Retinal pigment epithelial cell (primary cell): ENCODE measurements at regions not wholly inside any gene's neighbourhood (a gene's known extent, or its start where the extent isn't known, plus 50 kb on each side); places are given as distances from the start of the nearest gene placed in this dataset.

Source experiments
- DNase-seq: peaks from one replicate; pipeline ENCODE4 v3.0.0-alpha.2; 2010; ENCODE audit warnings: low read depth
- H3K4me3 ChIP-seq: 2 replicates; pipeline ENCODE4 v1.5.1; 2011; ENCODE audit warnings: mild to moderate bottlenecking, low read length, control low read depth, moderate library complexity
- TF ChIP-seq, protein P1 (sequence below): conservative IDR thresholded peaks from 2 replicates; pipeline ENCODE4 v1.5.1; 2011; ENCODE audit warnings: low read depth, low read length, control low read depth, inconsistent platforms

DNA sequence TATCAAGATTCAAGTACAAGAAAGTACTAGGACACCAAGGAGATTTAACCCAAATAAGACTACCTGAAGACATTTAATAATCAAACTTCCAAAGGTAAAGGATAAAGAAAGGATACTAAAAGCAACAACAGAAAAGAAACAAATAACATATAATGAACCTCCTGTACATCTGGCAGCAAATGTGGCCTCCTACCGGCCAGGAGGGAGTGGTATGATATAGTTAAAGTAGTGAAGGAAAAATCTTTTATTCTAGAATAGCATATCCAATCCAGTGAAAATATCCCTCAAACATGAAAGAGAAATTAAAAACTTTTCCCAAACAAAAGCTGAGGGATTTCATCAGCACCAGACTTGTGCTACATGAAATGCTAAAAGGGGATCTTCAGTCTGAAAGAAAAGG, 104.7 kb upstream of the GUCY1A2 start:
- TF ChIP-seq, protein P1, sequence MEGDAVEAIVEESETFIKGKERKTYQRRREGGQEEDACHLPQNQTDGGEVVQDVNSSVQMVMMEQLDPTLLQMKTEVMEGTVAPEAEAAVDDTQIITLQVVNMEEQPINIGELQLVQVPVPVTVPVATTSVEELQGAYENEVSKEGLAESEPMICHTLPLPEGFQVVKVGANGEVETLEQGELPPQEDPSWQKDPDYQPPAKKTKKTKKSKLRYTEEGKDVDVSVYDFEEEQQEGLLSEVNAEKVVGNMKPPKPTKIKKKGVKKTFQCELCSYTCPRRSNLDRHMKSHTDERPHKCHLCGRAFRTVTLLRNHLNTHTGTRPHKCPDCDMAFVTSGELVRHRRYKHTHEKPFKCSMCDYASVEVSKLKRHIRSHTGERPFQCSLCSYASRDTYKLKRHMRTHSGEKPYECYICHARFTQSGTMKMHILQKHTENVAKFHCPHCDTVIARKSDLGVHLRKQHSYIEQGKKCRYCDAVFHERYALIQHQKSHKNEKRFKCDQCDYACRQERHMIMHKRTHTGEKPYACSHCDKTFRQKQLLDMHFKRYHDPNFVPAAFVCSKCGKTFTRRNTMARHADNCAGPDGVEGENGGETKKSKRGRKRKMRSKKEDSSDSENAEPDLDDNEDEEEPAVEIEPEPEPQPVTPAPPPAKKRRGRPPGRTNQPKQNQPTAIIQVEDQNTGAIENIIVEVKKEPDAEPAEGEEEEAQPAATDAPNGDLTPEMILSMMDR = no peak
- DNase-seq = no peak
- H3K4me3 ChIP-seq = no peak overlapping the region

DNA sequence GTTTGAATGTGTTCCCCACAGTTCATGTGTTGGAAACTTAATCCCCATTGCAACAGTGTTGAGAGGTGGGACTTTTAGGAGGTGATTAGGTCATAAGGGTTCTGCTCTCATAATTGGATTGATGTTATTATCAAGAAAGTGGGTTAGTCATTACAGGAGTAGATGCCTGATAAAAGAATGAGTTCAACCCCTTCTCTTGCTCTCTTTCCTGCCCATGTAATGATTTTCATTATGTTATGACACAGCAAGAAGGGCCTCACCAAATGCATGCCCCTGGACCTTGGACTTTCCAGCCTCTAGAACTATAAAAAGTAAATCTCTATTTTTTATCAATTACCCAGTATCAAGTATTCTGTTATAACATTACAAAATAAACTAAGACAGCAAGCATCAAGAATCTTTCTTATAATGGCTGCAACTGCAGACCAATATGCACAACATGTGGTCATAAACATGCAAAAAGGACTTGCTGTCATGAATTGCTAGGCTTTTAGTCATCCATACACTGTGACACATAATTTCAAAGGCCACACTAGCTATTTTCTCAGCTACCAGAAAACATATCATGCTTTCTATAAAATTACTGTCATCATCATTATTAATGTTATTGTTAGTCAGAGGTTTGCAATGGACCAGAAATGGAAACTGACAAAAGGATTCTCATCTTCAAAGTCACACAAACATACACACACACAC, 99.9 kb upstream of the GUCY1A2 start:
- TF ChIP-seq, protein P1 = no peak
- DNase-seq = no peak
- H3K4me3 ChIP-seq = no peak overlapping the region

DNA sequence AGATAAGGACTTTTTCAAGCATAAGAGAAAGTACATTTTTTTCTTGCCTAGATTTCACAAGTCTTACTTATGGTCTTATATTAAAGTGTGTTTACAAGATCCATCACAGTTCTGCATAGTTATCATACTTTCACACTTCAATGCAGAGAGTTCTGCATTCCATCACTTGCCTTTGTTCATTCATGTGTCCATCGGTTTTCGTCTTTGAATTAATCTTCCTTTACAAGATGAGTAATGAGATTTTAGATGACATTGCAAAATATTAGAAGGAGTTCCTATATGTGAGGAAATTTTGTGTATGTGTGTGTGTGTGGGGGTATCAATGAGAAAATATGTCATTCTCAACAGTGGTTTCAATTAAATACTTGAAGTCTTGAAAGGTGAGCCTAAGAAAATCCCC, 98.1 kb upstream of the GUCY1A2 start:
- TF ChIP-seq, protein P1 = no peak
- H3K4me3 ChIP-seq = no peak overlapping the region
- DNase-seq = peak; percentile 79

DNA sequence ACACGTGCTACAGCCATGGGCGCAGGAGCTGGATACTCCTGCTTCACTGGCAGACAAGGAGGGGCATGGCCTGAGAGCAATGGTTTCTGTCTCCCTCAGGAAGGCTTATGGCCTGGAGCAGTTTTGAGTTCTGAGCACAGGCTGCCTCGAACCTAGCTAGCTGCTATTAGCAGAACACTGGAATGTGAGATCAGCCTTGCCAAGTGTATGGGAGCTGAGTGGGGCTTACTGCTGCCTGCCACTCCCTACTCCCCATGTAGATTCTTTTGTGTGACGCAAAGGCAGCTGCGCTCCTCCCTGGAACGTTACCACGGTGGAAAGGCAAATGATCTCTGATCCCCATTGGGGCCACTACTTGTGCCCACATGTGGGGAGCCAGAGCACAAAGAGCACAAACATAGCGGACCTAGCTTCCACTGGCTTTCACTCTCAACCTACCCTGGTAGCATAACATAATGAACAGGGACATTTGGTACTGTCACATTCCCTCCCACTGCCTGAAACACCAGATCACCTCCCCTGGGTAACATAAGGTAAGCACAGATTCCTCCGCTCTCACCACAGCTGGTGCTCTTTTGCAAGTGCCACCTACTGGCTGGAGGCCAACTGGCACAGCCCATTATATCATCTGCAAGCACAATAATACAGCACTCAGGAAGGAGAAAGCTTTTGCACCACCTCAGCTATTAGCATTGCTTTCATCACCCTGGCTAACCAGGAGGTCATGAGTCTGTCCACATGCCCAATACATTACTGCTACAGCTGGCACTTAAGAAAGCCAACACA, 84.6 kb upstream of the GUCY1A2 start:
- TF ChIP-seq, protein P1 = no peak
- no peak overlapping the region for H3K4me3 ChIP-seq

DNA sequence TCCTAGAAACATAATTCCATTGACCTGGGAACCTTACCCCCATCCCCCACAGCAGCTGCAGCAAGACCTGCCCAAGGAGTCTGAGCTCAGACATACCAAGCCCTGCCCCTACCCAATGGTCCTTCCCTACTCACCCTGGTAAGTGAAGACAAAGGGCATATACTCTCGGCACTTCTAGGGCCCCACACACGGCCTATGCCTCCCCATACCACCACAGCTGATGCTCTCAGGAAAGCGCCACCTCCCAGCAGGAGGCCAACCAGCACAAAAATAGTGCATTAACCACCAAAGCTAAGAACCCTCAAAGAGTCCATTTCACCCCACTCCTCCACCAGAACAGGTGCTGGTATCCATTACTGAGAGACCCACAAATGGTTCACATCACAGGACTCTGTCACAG, 74.4 kb upstream of the GUCY1A2 start:
- no peak for DNase-seq
- no peak overlapping the region for H3K4me3 ChIP-seq
- TF ChIP-seq, protein P1 = no peak

More for the DNA sequence above, 84.6 kb upstream of the GUCY1A2 start:
- peak; percentile 23 for DNase-seq

DNA sequence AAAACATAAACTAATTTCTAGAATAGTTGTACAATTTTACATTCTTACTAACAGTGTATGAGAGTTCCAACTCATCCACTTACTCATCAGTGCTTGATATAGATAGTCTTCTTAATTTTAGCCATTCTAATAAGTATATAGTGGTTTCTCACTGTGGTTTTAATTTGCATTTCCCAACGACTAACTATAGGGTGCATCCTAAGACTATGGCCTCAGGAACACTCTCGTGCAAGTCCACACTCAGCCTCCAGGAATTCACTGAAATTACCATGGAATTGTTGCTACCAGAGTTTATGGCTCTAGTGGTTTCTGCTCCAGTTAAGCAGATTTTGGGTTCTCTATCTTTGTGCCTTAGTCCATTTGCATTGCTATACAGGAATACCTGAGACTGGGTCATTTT, 60.1 kb upstream of the GUCY1A2 start:
- TF ChIP-seq, protein P1 = no peak
- no peak overlapping the region for H3K4me3 ChIP-seq
- no peak for DNase-seq

DNA sequence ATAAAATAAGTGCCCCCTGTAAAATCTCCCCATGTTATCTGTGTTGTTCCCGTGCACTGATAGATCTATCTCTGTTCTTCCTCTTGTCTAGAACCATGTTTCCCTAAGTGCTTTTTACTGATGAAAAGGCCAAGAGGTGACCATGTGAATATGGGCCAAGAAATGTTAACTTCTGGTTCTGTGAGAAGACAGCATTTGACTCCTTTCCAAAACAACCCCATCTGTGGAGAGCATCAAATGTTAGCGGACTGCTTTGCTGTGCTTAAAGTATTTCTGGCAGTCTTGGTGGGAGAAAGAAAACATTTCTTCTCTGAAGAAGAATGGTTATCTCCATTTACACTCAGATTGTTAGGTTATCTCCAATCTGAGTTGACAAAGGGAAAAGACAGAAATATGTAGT, 58.6 kb upstream of the GUCY1A2 start:
- TF ChIP-seq, protein P1 = no peak
- DNase-seq = no peak
- H3K4me3 ChIP-seq = no peak overlapping the region
